NT2/D1 (cell line): ENCODE measurements at regions not wholly inside any gene's neighbourhood (a gene's known extent, or its start where the extent isn't known, plus 50 kb on each side); places are given as distances from the start of the nearest gene placed in this dataset.

Source experiments
- SUZ12 ChIP-seq: IDR thresholded peaks from 2 replicates; pipeline ENCODE4 v1.6.1; 2011; ENCODE audit not compliant: insufficient read length, insufficient read depth; ENCODE audit errors: extremely low read depth
- YY1 ChIP-seq: IDR thresholded peaks from 2 replicates; pipeline ENCODE4 v1.6.1; 2011; ENCODE audit not compliant: insufficient read length, insufficient read depth

- TF ChIP-seq YY1 (no peak), SUZ12 (no peak)
Measured at GRCh38 chr9:7508516-7508915, 291.1 kb downstream of the DMAC1 start.
